HUES64 (cell line): ENCODE measurements at regions not wholly inside any gene's neighbourhood (a gene's known extent, or its start where the extent isn't known, plus 50 kb on each side); places are given as distances from the start of the nearest gene placed in this dataset.

ENCODE experiments used
- H3K27ac ChIP-seq: 2 replicates; pipeline ENCODE4 v1.7.0; 2013; ENCODE audit warnings: low read depth, low read length, inconsistent platforms
- H3K27me3 ChIP-seq: 2 replicates; pipeline ENCODE4 v1.6.1; 2013; ENCODE audit warnings: mild to moderate bottlenecking, low read length; ENCODE audit not compliant: insufficient read depth
- H3K36me3 ChIP-seq: 2 replicates; pipeline ENCODE4 v1.6.1; 2013; ENCODE audit warnings: mild to moderate bottlenecking, low read length; ENCODE audit not compliant: insufficient read depth
- H3K4me1 ChIP-seq: 2 replicates; pipeline ENCODE4 v1.6.1; 2013; ENCODE audit warnings: mild to moderate bottlenecking, low read length, moderate library complexity; ENCODE audit not compliant: insufficient read depth
- H3K4me3 ChIP-seq: 2 replicates; pipeline ENCODE4 v1.5.1; 2013; ENCODE audit warnings: mild to moderate bottlenecking, low read length, moderate library complexity
- H3K9ac ChIP-seq: 2 replicates; pipeline ENCODE4 v1.6.1; 2013; ENCODE audit warnings: mild to moderate bottlenecking, low read depth, low read length
- H3K9me3 ChIP-seq: 2 replicates; pipeline ENCODE4 v1.6.1; 2013; ENCODE audit warnings: low read depth, low read length; ENCODE audit not compliant: insufficient read depth
- WGBS: fragments of 150-250, 120-280 bp; methylation state at CpG from one replicate; pipeline ENCODE4 v1.1.7; 2013; ENCODE audit warnings: missing lambda C conversion rate; 5-methylcytosine and 5-hydroxymethylcytosine counted together

DNA sequence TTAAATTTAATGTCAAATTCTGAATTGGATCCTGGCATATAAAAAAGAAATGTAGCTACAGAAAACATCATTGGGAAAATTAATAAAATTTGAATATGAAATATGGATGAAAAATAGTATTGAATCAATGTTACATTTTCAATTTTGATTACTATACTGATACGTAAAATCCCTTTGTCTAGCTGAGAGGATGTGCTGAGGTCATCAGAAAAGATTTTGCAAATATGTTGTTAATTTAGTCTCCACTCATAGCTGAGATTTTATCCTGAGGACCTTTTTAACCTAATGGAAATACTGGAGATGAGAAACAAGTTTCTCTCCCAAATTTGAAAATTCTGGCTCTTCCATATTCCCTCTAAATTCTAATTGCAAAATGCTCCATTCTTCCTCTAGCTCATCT lies 84.4 kb upstream of the ADAMTS16 start:
- no peak overlapping the region for H3K4me3 ChIP-seq
- 100% methylated on average over 1 of the region's 1 CpG for WGBS

DNA sequence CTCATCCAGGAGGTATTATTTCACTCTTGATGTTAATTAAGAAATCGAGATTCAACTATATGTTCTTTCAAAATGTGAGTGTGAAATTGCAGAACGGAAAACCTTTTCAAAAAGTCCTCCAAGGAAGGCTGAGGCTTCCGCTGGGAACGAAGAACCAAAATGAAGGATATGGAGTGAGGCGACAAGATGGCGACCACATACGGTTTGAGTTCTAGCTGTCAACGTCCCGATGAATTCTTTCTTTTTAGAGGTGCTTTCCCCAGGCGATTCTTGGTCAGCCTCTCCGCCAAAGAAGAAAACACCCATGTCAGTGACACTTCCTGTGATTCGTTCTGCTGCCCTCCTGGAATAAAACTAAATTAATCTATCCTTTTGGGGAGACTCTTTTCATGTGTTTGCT lies 78.3 kb upstream of the ADAMTS16 start:
- 95% methylated on average over 12 of the region's 12 CpGs for whole genome bisulfite sequencing
- H3K36me3 ChIP-seq, result no peaks in the 10 kb centered on the region
- no peak overlapping the region for H3K9ac ChIP-seq
- no peaks in the 10 kb centered on the region for H3K4me1 ChIP-seq
- H3K9me3 ChIP-seq, result no peaks in the 10 kb centered on the region
- H3K27me3 ChIP-seq, result no peaks in the 10 kb centered on the region
- no peak overlapping the region for H3K4me3 ChIP-seq
- no peak overlapping the region for H3K27ac ChIP-seq

More for the DNA sequence above, 84.4 kb upstream of the ADAMTS16 start:
- no peak overlapping the region for H3K9ac ChIP-seq
- 0 out of 2 replicates have a peak, but pooled peaks cover 5% of the 10 kb centered on the region for H3K4me1 ChIP-seq
- no peaks in the 10 kb centered on the region for H3K27me3 ChIP-seq
- no peaks in the 10 kb centered on the region for H3K36me3 ChIP-seq
- H3K27ac ChIP-seq, result no peak overlapping the region
- no peaks in the 10 kb centered on the region for H3K9me3 ChIP-seq

DNA sequence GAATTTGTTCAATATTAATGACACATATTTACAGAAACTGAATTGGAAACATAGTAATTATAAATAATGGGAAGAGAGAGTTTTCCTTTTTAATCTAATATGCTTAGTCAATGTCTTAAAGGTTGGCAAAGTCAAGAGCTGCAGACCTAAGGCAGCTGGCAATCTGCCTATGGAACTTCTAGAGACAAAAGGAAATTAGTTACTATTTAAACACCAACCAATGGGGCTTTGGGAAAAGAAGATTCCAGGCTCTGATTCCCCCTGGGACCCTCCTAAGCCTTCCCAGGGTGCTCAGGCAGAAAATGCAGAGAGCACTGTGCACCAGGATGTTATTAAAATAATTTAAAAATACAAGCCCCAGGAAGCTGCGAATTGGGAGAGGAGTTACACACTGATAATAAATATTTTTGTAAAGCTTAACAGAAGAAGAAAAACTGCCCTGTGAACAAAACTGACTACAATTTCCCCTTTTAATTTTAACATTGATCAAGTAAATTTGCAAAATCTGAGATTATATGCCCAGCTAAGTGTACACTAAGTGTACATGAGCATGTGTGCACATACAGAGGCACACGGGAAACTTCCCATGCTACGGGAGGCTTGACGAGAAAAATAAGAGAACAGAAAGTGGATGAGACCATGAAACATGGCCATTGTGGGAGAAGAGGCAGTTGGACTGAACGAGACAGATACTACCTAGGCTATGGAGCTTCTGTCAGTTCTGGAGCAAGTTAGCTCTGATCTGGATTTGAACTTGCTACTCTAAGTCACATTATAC lies 77.4 kb upstream of the ADAMTS16 start:
- Histone ChIP-seq H3K4me1 (no peaks in the 10 kb centered on the region), H3K9ac (no peak overlapping the region), H3K36me3 (no peaks in the 10 kb centered on the region), H3K27ac (no peak overlapping the region), H3K9me3 (no peaks in the 10 kb centered on the region), H3K27me3 (no peaks in the 10 kb centered on the region), H3K4me3 (no peak overlapping the region)
- WGBS, result 71% methylated on average over 4 of the region's 5 CpGs

DNA sequence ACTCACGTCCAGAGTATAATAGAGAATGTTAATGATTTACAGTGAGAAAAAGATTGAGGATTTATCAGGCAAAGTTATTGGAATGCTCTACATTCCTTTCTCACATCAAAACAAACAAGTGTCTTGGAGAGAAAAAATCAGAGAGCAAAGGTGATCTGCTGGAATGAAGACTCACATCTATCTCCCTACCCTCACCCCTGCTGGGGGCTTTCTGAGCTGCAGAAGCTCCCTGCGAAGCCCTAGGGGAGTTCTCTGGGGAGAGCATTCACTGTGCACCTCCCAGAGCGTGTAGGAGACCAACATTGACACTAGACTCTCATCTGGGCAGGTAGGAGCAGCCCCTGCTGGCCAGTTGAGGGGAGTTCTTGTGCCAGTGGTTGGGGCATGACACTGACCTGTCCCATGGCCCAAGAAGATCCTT lies 76.6 kb upstream of the ADAMTS16 start:
- Histone ChIP-seq H3K4me1 (no peaks in the 10 kb centered on the region), H3K27me3 (no peaks in the 10 kb centered on the region), H3K9me3 (no peaks in the 10 kb centered on the region), H3K27ac (no peak overlapping the region), H3K9ac (no peak overlapping the region), H3K36me3 (no peaks in the 10 kb centered on the region), H3K4me3 (no peak overlapping the region)
- whole genome bisulfite sequencing, result 88% methylated on average over 3 of the region's 3 CpGs

DNA sequence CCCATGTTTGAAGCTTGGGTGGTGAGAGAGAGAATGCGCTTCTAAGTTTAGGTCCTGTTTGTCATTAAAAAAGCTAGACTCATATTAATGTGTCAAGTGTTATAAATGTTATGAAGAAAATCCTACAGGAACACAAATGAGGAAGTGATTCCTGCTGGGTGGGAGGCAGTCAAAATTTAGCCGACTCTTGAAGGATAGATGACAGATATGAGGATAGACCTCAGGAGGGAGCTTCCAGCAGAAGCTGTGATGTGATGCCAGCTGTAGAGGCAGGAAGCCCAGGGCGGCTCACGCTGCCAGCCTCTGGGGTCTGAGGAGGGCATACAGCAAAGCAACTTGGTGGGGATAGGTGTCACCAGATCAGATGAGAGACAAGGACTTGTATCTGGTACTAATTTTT lies 74.7 kb upstream of the ADAMTS16 start:
- Histone ChIP-seq H3K27me3 (no peaks in the 10 kb centered on the region), H3K9me3 (no peaks in the 10 kb centered on the region), H3K36me3 (no peaks in the 10 kb centered on the region), H3K4me3 (no peak overlapping the region), H3K4me1 (no peaks in the 10 kb centered on the region), H3K27ac (no peak overlapping the region), H3K9ac (no peak overlapping the region)
- 94% methylated on average over 4 of the region's 4 CpGs for WGBS

DNA sequence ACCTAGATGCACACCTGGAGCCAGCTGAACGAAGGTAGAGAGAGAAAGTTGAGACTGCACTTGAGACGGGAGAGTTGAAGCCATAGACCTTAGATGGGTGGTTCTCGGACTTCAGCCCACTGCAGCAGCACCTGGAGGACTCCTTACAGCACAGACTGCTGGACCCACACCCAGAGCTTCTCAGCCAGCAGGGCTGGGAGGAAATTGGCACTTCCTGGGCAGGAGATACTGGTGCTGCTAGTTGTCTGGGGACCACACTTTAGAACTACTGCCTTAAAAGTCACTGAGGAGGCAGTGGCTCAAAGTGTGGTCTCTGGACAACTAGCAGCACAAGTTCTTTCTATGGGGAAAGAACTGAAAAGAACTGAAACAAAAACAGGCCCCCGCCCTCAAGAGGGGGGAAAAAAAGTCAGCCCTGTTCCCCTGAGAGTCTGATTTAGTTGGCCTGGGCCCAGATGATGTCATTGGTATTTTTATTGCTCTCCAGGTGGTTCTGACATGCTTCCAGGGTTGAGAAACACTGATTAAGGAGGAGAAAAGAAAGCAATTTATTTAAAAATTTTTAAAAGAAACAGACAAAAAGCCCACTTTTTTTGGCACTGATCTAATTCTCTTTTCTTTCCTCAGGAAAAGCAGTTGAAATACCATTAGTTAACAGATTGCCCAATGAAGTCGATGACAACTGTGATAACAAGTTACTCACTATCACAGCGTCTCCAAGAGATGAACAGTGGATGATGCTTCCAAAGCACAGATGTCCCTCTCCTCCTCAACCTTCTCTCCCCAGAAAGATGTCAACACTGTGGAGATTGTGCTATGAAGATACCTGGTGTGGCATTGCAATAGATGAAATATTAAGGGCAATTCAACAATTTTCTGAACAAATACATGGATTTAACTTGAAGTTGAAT lies 73.6 kb upstream of the ADAMTS16 start:
- no peak overlapping the region for H3K9ac ChIP-seq
- 90% methylated on average over 6 of the region's 6 CpGs for WGBS
- H3K9me3 ChIP-seq, result no peaks in the 10 kb centered on the region
- H3K4me3 ChIP-seq, result no peak overlapping the region
- H3K27me3 ChIP-seq, result no peaks in the 10 kb centered on the region
- H3K36me3 ChIP-seq, result no peaks in the 10 kb centered on the region
- no peak overlapping the region for H3K27ac ChIP-seq
- H3K4me1 ChIP-seq, result no peaks in the 10 kb centered on the region

DNA sequence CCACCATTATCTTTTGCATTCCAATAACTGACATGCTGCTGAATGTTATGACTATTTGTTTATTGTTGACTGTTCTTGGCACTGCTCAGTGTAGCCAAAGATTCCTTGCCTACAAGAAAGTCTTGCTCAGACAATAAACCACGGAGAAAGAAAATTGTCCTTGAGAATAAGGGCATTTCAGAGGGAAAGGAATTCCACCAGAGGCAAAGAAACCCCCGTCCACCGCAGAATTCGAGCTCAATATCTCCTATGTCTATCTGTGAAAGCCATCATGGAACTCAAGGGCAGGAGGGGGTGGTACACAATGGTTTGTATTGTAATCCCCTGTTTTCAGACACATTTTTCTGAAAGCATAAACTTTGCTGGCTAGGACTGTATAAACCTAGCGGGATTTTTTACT lies 70.3 kb upstream of the ADAMTS16 start:
- 96% methylated on average over 5 of the region's 5 CpGs for WGBS
- no peaks in the 10 kb centered on the region for H3K27me3 ChIP-seq
- no peak overlapping the region for H3K27ac ChIP-seq

DNA sequence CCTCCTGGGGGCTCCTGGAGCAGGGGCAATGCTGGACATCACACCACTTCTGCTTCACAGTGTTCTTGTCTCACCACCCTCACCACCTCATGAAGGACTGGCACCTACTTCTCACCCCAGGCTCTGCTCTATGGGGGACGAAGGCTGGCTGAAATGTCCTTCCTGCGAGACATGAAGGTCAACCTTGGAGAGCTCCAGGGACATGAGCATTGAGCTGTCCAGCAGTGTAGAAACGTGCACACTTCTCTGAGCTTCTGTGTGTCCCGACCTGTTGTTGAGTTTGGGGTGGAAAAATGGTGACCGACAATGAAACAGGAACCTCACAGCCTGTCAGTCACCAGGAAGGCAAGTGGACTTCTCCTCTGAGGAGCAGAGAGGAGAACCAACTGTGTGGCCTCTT lies 68.6 kb upstream of the ADAMTS16 start:
- Histone ChIP-seq H3K27me3 (no peaks in the 10 kb centered on the region), H3K9me3 (no peaks in the 10 kb centered on the region), H3K9ac (no peak overlapping the region), H3K4me3 (no peak overlapping the region), H3K4me1 (peaks cover 8% of the 10 kb centered on the region; the same call in 1 of the 2 replicates), H3K27ac (no peak overlapping the region), H3K36me3 (no peaks in the 10 kb centered on the region)
- WGBS, result 96% methylated on average over 5 of the region's 5 CpGs

More for the DNA sequence above, 70.3 kb upstream of the ADAMTS16 start:
- Histone ChIP-seq H3K4me1 (no peaks in the 10 kb centered on the region), H3K36me3 (no peaks in the 10 kb centered on the region), H3K9ac (no peak overlapping the region), H3K4me3 (no peak overlapping the region), H3K9me3 (no peaks in the 10 kb centered on the region)

DNA sequence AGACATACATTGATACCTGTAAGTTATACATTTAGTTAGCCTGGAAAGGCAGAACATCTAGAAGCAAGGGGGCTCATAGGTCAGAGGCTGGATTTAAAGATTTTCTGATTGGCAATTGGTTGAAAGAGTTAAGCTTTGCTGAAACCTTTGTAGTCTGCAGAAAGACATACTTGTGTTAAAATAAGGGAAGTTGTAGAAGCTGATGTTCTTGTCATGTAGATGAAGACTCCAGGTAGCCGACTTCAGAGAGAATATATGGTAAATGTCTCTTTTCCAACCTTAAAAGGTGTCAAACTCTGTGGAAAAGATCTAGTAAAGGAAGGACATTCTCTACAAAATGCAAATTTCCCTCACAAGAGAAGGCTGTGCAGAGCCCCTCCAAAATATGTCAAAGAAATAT lies 62.9 kb upstream of the ADAMTS16 start:
- WGBS, result 11% methylated on average over 1 of the region's 1 CpG
- H3K4me3 ChIP-seq, result no peak overlapping the region

DNA sequence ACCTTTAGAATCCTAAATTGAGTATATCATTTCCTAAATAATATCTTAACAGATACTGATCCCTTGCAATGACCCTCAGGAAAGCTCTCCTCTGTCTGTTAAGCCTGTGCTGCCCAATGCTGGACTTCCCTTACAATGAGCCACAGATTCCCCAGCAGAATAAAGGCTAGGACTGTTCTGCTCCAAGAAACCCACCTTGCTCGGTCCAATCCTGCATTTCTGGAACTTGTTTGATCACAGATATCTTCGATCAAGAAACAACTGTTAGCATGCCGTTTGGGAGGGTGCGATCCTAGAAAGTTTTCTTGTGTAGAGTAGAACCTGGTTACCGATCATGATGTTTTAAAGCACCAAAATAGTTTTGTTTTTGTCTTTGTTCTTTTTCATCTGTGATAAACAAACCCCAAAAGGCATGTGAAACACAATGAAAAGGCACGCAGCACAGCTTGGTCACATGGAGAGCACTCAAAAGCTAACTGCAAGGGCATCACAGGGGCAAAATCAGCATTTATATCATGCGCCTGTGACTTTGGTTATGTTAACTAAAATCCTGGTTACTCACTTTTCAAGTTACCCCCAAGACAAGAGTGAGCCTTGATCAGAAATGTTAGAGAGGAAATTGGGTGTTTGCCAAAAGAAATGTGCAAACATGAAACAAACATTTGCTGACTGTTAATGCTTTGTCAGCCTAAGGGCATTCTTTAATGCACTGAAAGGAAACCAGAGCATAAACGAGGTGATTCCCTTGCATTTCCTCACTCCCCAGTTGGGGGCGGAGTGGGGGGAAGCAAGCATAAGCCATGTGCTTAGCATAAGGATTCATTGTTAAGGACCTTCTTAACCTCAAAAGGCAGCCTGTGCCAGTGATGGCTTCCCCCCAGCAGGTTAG lies 61.9 kb upstream of the ADAMTS16 start:
- 29% methylated on average over 9 of the region's 9 CpGs for WGBS
- Histone ChIP-seq H3K4me1 (peaks cover 39% of the 10 kb centered on the region), H3K9ac (peak overlapping the region; percentile 57), H3K27ac (peak overlapping the region; percentile 95), H3K9me3 (no peaks in the 10 kb centered on the region), H3K27me3 (no peaks in the 10 kb centered on the region), H3K36me3 (no peaks in the 10 kb centered on the region), H3K4me3 (peak overlapping the region; percentile 10; the same call in 1 of the 2 replicates)

More for the DNA sequence above, 62.9 kb upstream of the ADAMTS16 start:
- no peaks in the 10 kb centered on the region for H3K9me3 ChIP-seq
- H3K4me1 ChIP-seq, result peaks cover 39% of the 10 kb centered on the region
- H3K27me3 ChIP-seq, result no peaks in the 10 kb centered on the region
- no peaks in the 10 kb centered on the region for H3K36me3 ChIP-seq
- peak overlapping the region; percentile 95 for H3K27ac ChIP-seq
- H3K9ac ChIP-seq, result peak overlapping the region; percentile 57; the same call in 1 of the 2 replicates
